Endothelial cell of umbilical vein (primary cell): ENCODE measurements at regions not wholly inside any gene's neighbourhood (a gene's known extent, or its start where the extent isn't known, plus 50 kb on each side); places are given as distances from the start of the nearest gene placed in this dataset.

ENCODE experiments used
- BruUV-seq: library from RNA; stranded (reverse); fragments of 400-500 nt; replicated peaks from 2 replicates; lab custom pipeline; 2021; lab: Mats Ljungman, UMichigan
- CTCF ChIA-PET: fragments of 300-600, 350-600 bp; sonication (Branson Sonifier 250); formaldehyde crosslinking; loops from one replicate; lab custom pipeline; 2021; ENCODE audit warnings: antibody characterized with exemption, inconsistent platforms; lab: Charles Lee
- POLR2A ChIA-PET: fragments of 300-600, 350-600 bp; sonication (Branson Sonifier 250); formaldehyde crosslinking; loops from one replicate; lab custom pipeline; 2021; ENCODE audit warnings: antibody characterized with exemption, inconsistent platforms; lab: Charles Lee
- DNase-seq: peaks from one replicate; pipeline ENCODE4 v3.0.0-alpha.2; 2011; ENCODE audit warnings: low read depth, low spot score
- FAIRE-seq: peaks from 2 replicates; lab custom pipeline; 2011; peaks lifted over from hg19 to GRCh38; lab: Jason Lieb, UNC
- H2AFZ ChIP-seq: 2 replicates; pipeline ENCODE4 v1.6.0; 2012; ENCODE audit warnings: low read depth, low read length, control low read depth, inconsistent platforms
- H3K27ac ChIP-seq: 2 replicates; pipeline ENCODE4 v1.5.1; 2011; ENCODE audit warnings: low read depth, mild to moderate bottlenecking, control low read depth, low read length, moderate library complexity; ENCODE audit not compliant: insufficient read depth
- H3K27me3 ChIP-seq, 2 experiments: 2 replicates each; pipeline versions ENCODE4 v1.6.0 to v1.6.1; 2011; ENCODE audit warnings: low read length in 2 of 2, mixed read lengths in 1 of 2; ENCODE audit not compliant: control insufficient read depth in 2 of 2, insufficient read depth in 2 of 2
- H3K36me3 ChIP-seq, 2 experiments: 2 replicates in 1 of 2; 3 replicates in 1 of 2; pipeline ENCODE4 v1.5.1; 2011; ENCODE audit warnings: low read length in 2 of 2, mild to moderate bottlenecking in 1 of 2, moderate library complexity in 1 of 2; ENCODE audit not compliant: control insufficient read depth in 2 of 2, insufficient read depth in 2 of 2; ENCODE audit errors: extremely low read depth in 1 of 2
- H3K4me1 ChIP-seq: 3 replicates; pipeline ENCODE4 v1.5.1; 2011; ENCODE audit warnings: mild to moderate bottlenecking, low read length; ENCODE audit not compliant: control insufficient read depth, insufficient read depth; ENCODE audit errors: extremely low read depth
- H3K4me2 ChIP-seq: 2 replicates; pipeline ENCODE4 v1.6.1; 2011; ENCODE audit warnings: low read length, control low read depth, mixed read lengths; ENCODE audit not compliant: insufficient read depth
- H3K4me3 ChIP-seq, 3 experiments: fragments of 200-600 bp in 1 of 3; sonication (generic), shearing (Covaris generic) in 1 of 3; replicated peaks in 1 of 3; 2 replicates each; pipeline ENCODE4 v1.5.1; 2011 to 2016; ENCODE audit warnings: control low read depth in 3 of 3, low read length in 3 of 3, mild to moderate bottlenecking in 2 of 3, inconsistent platforms in 1 of 3, low read depth in 1 of 3, moderate library complexity in 1 of 3; ENCODE audit not compliant: insufficient read depth in 1 of 3
- H3K79me2 ChIP-seq: 2 replicates; pipeline ENCODE4 v1.6.0; 2012; ENCODE audit warnings: low read length, inconsistent platforms; ENCODE audit not compliant: control insufficient read depth, insufficient read depth
- H3K9ac ChIP-seq: replicated peaks from 2 replicates; pipeline ENCODE3; 2011; ENCODE audit warnings: low read length, control low read depth; ENCODE audit not compliant: insufficient read depth; ENCODE audit errors: extremely low read depth
- H3K9me1 ChIP-seq: replicated peaks from 3 replicates; pipeline ENCODE4 v1.6.0; 2011; ENCODE audit warnings: mild to moderate bottlenecking, low read length; ENCODE audit not compliant: control insufficient read depth, insufficient read depth; ENCODE audit errors: extremely low read depth
- H3K9me3 ChIP-seq: replicated peaks from 2 replicates; pipeline ENCODE4 v1.5.1; 2012; ENCODE audit warnings: low read length, inconsistent platforms; ENCODE audit not compliant: control insufficient read depth, insufficient read depth
- H4K20me1 ChIP-seq: replicated peaks from 2 replicates; pipeline ENCODE3; 2011; ENCODE audit warnings: mild to moderate bottlenecking, low read length; ENCODE audit not compliant: control insufficient read depth, insufficient read depth; ENCODE audit errors: extremely low read depth
- CTCF ChIP-seq, 2 donors: IDR thresholded peaks; 1 replicate in 1 of 2; 2 replicates in 1 of 2; pipeline ENCODE4 v1.5.1; 2011; ENCODE audit warnings: low read length in 2 of 2, mild to moderate bottlenecking in 2 of 2, moderate library complexity in 2 of 2, control low read depth in 1 of 2, inconsistent platforms in 1 of 2, low read depth in 1 of 2; ENCODE audit not compliant: insufficient read depth in 1 of 2; ENCODE audit errors: extremely low read depth in 1 of 2
- EZH2 ChIP-seq: IDR thresholded peaks from 2 replicates; pipeline ENCODE4 v1.6.1; 2012; ENCODE audit warnings: borderline replicate concordance, low read depth, mild to moderate bottlenecking, moderate library complexity, low read length, inconsistent platforms; ENCODE audit not compliant: severe bottlenecking
- FOS ChIP-seq: IDR thresholded peaks from 2 replicates; pipeline ENCODE4 v1.6.1; 2011; ENCODE audit warnings: mild to moderate bottlenecking, low read length, moderate library complexity, borderline replicate concordance; ENCODE audit not compliant: insufficient read depth
- GATA2 ChIP-seq: IDR thresholded peaks from 2 replicates; pipeline ENCODE4 v1.7.0; 2011; ENCODE audit warnings: low read depth, mild to moderate bottlenecking, moderate library complexity, mixed read lengths, low read length; ENCODE audit not compliant: insufficient read length, insufficient read depth
- JUN ChIP-seq: IDR thresholded peaks from 2 replicates; pipeline ENCODE4 v1.6.1; 2011; ENCODE audit warnings: borderline replicate concordance, low read depth; ENCODE audit not compliant: insufficient read length, insufficient read depth
- MAX ChIP-seq: IDR thresholded peaks from 2 replicates; pipeline ENCODE4 v1.6.1; 2011; ENCODE audit not compliant: insufficient read depth, insufficient read length
- MYC ChIP-seq: IDR thresholded peaks from one replicate; pipeline ENCODE4 v1.6.1; 2011; ENCODE audit warnings: mild to moderate bottlenecking, low read depth, low read length
- POLR2A ChIP-seq: IDR thresholded peaks from 2 replicates; pipeline ENCODE4 v1.6.1; 2012; ENCODE audit warnings: low read depth, mild to moderate bottlenecking, control low read depth, low read length
- POLR2AphosphoS5 ChIP-seq: IDR thresholded peaks from 2 replicates; pipeline ENCODE4 v1.6.1; 2012; ENCODE audit warnings: low read depth, mild to moderate bottlenecking, control low read depth, low read length, moderate library complexity; ENCODE audit not compliant: insufficient read depth
- dilution Hi-C: fragments of 300-500 bp; cut with MboI; formaldehyde crosslinking; loops from one replicate; pipeline ENCODE4 v1.15.0; 2019; ENCODE audit warnings: low sequenced_read_pairs; ENCODE audit not compliant: extremely low pct_ligation_motif_present
- intact Hi-C: fragments of 100-400 bp; cut with micrococcal nuclease; formaldehyde crosslinking; loops from one replicate; pipeline ENCODE4 v1.10.0; 2022

GRCh38 chr2:2405780-2406179 is 74.7 kb upstream of the MYT1L start:
- no TSS peak for BruUV-seq
- dilution Hi-C loops: no loop called here
- FAIRE-seq (no peak), DNase-seq (no peak)
- H3K9ac ChIP-seq: no peak overlapping the region
- H3K4me1 ChIP-seq: no peaks in the 10 kb centered on the region
- H3K27ac ChIP-seq: no peak overlapping the region
- TF ChIP-seq MAX (no peak), MYC (no peak), JUN (no peak), FOS (no peak), POLR2A (no peak), GATA2 (no peak), EZH2 (no peak), POLR2AphosphoS5 (no peak), CTCF (IDR thresholded peaks at IDR 0.05; ENCODE audit: extremely low read depth in 1 of 2, insufficient read depth in 1 of 2, low read depth in 1 of 2, low read length in 2 of 2) (no peak)
- H3K36me3 ChIP-seq: no peaks in the 10 kb centered on the region
- intact Hi-C loops: no loop called here
- CTCF ChIA-PET: no interaction called here
- POLR2A ChIA-PET: no interaction called here
- H3K79me2 ChIP-seq: no peaks in the 10 kb centered on the region
- no peak overlapping the region for H3K4me2 ChIP-seq
- no peaks in the 10 kb centered on the region for H3K9me1 ChIP-seq
- no peak overlapping the region for H3K4me3 ChIP-seq
- H4K20me1 ChIP-seq: no peaks in the 10 kb centered on the region
- H2AFZ ChIP-seq: no peak overlapping the region
- peaks cover under 1% of the 10 kb centered on the region for H3K9me3 ChIP-seq
- no peaks in the 10 kb centered on the region for H3K27me3 ChIP-seq
